ENCODE measurements at regions not wholly inside any gene's neighbourhood (a gene's known extent, or its start where the extent isn't known, plus 50 kb on each side); places are given as distances from the start of the nearest gene placed in this dataset.

- TF ChIP-seq, protein P1, sequence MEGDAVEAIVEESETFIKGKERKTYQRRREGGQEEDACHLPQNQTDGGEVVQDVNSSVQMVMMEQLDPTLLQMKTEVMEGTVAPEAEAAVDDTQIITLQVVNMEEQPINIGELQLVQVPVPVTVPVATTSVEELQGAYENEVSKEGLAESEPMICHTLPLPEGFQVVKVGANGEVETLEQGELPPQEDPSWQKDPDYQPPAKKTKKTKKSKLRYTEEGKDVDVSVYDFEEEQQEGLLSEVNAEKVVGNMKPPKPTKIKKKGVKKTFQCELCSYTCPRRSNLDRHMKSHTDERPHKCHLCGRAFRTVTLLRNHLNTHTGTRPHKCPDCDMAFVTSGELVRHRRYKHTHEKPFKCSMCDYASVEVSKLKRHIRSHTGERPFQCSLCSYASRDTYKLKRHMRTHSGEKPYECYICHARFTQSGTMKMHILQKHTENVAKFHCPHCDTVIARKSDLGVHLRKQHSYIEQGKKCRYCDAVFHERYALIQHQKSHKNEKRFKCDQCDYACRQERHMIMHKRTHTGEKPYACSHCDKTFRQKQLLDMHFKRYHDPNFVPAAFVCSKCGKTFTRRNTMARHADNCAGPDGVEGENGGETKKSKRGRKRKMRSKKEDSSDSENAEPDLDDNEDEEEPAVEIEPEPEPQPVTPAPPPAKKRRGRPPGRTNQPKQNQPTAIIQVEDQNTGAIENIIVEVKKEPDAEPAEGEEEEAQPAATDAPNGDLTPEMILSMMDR (conservative IDR thresholded peaks at IDR 0.05), result no peak; the same call in 1 of the 2 replicates
- TF ChIP-seq ZFX (IDR thresholded peaks at IDR 0.05), result 0 out of 2 replicates have a peak, but pooled peaks have one; percentile 79
These were observed 74.3 kb downstream of the RFLNA start for GRCh38 chr12:124369055-124369826.

Measured in C4-2B (cell line).